ENCODE measurements at regions not wholly inside any gene's neighbourhood (a gene's known extent, or its start where the extent isn't known, plus 50 kb on each side); places are given as distances from the start of the nearest gene placed in this dataset.

DNA sequence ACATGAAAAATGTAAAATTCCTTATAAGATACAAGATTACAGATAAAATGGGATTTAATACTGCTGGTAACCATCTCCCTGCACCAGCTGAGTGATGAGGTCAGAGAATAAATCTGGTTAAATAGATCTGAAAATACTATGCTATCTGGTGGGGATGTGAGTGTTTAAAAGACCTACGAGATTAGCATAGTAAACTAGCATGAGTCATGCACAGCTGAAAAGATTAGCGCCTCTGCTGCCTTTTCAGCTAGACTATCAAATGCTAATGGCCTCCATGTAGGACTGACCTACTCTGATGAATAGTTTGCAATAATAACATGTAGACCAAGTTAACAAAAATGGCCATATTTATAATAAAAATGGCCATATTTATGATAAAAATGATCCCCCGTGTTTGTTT lies 553.3 kb downstream of the C6orf118 start:
- Histone ChIP-seq H2BK120ac (ENCODE audit: low read depth, low read length, poor library complexity, severe bottlenecking) (no peak overlapping the region), H3K4me1 (ENCODE audit: insufficient read depth, low read length) (no peaks in the 10 kb centered on the region), H3K23me2 (ENCODE audit: insufficient read length, low read depth, low read length, poor library complexity, severe bottlenecking) (no peaks in the 10 kb centered on the region), H3K79me2 (ENCODE audit: insufficient read depth, low read length) (no peaks in the 10 kb centered on the region), H3K79me1 (ENCODE audit: insufficient read depth, low read depth, low read length, poor library complexity, severe bottlenecking) (no peaks in the 10 kb centered on the region), H3K9me3 (ENCODE audit: control insufficient read depth, low read depth, low read length) (no peaks in the 10 kb centered on the region), H2BK20ac (ENCODE audit: low read depth, low read length, poor library complexity, severe bottlenecking) (no peak overlapping the region), H3K9ac (ENCODE audit: extremely low read depth, insufficient read length, low read length) (no peak overlapping the region), H3K56ac (ENCODE audit: insufficient read length, low read depth, low read length) (no peak overlapping the region), H2AFZ (ENCODE audit: low read length) (no peak overlapping the region), H3K14ac (ENCODE audit: insufficient read depth, low read length) (no peak overlapping the region), H3T11ph (ENCODE audit: low read length) (no peak overlapping the region), H2BK12ac (ENCODE audit: insufficient read length, low read depth, low read length) (no peak overlapping the region), H4K5ac (ENCODE audit: insufficient read length, low read depth, low read length) (no peak overlapping the region), H4K20me1 (ENCODE audit: control insufficient read depth, insufficient read depth, insufficient read length) (no peaks in the 10 kb centered on the region), H2BK15ac (ENCODE audit: low read depth, low read length) (no peak overlapping the region), H3K4ac (ENCODE audit: low read depth, low read length) (no peak overlapping the region), H3K4me2 (ENCODE audit: insufficient read depth, insufficient read length, low read length) (no peak overlapping the region), H3K18ac (ENCODE audit: insufficient read length, low read depth, low read length) (no peak overlapping the region), H2AK5ac (ENCODE audit: insufficient read length, low read length) (no peak overlapping the region), H3K27me3 (ENCODE audit: insufficient read depth, low read length) (no peaks in the 10 kb centered on the region), H2BK5ac (ENCODE audit: insufficient read length, low read length) (no peak overlapping the region), H3K27ac (ENCODE audit: insufficient read length, low read depth, low read length) (no peak overlapping the region), H3K23ac (ENCODE audit: insufficient read length, low read depth, low read length) (no peak overlapping the region), H4K91ac (ENCODE audit: insufficient read length, low read depth, low read length) (no peak overlapping the region), H4K8ac (replicated peaks; ENCODE audit: insufficient read length, low read depth, low read length) (no peak overlapping the region)
- H3K27ac Mint-ChIP-seq: no peak overlapping the region
- peaks cover 8 to 10% of the 10 kb centered on the region in 2 experiments for H3K4me1 Mint-ChIP-seq
- TF ChIP-seq, protein P1, sequence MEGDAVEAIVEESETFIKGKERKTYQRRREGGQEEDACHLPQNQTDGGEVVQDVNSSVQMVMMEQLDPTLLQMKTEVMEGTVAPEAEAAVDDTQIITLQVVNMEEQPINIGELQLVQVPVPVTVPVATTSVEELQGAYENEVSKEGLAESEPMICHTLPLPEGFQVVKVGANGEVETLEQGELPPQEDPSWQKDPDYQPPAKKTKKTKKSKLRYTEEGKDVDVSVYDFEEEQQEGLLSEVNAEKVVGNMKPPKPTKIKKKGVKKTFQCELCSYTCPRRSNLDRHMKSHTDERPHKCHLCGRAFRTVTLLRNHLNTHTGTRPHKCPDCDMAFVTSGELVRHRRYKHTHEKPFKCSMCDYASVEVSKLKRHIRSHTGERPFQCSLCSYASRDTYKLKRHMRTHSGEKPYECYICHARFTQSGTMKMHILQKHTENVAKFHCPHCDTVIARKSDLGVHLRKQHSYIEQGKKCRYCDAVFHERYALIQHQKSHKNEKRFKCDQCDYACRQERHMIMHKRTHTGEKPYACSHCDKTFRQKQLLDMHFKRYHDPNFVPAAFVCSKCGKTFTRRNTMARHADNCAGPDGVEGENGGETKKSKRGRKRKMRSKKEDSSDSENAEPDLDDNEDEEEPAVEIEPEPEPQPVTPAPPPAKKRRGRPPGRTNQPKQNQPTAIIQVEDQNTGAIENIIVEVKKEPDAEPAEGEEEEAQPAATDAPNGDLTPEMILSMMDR (conservative IDR thresholded peaks at IDR 0.05): no peak
- no peaks in the 10 kb centered on the region for H3K27me3 Mint-ChIP-seq (ENCODE audit: low read depth)
- peaks cover 7 to 8% of the 10 kb centered on the region in 2 experiments for H3K9me3 Mint-ChIP-seq
- DNase-seq: no peak
- no peak overlapping the region for H3K4me3 Mint-ChIP-seq
- WGBS (ENCODE audit: extremely low coverage, insufficient read length, low lambda C conversion rate): no CpG with 5 or more reads among the region's 3 CpGs
- H3K36me3 Mint-ChIP-seq (ENCODE audit: insufficient read depth in 1 of 3, low read depth in 3 of 3): peaks cover 3 to 11% (median 6%) of the 10 kb centered on the region in 3 experiments; a peak in 5 of 7 replicates

Measured in H9 (cell line).